ENCODE measurements at regions not wholly inside any gene's neighbourhood (a gene's known extent, or its start where the extent isn't known, plus 50 kb on each side); places are given as distances from the start of the nearest gene placed in this dataset.

DNA sequence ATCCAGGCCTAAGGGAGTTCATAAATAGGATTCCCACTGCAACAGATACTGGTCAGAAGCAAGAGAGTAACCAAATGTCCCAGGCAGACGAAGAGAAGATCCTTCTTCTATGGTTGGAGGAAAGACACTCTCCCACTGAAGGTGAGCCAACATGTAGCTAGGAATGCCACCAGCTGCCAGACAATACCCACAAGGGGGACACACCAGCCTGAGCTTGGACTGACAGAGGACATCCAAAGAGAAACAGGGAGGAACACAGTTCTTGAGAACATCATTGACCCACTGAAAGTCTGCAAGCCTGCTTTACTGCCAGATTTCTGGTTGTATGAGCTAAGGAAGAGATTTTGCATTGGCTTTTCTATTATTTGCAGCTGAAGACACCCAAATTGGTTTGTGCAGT lies 80.1 kb downstream of the PXDC1 start:
- TF ChIP-seq, protein P1, sequence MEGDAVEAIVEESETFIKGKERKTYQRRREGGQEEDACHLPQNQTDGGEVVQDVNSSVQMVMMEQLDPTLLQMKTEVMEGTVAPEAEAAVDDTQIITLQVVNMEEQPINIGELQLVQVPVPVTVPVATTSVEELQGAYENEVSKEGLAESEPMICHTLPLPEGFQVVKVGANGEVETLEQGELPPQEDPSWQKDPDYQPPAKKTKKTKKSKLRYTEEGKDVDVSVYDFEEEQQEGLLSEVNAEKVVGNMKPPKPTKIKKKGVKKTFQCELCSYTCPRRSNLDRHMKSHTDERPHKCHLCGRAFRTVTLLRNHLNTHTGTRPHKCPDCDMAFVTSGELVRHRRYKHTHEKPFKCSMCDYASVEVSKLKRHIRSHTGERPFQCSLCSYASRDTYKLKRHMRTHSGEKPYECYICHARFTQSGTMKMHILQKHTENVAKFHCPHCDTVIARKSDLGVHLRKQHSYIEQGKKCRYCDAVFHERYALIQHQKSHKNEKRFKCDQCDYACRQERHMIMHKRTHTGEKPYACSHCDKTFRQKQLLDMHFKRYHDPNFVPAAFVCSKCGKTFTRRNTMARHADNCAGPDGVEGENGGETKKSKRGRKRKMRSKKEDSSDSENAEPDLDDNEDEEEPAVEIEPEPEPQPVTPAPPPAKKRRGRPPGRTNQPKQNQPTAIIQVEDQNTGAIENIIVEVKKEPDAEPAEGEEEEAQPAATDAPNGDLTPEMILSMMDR (IDR thresholded peaks at IDR 0.05; ENCODE audit: low read length): no peak
- no peak for TF ChIP-seq EZH2 (optimal IDR thresholded peaks at IDR 0.05; ENCODE audit: low read depth, low read length)
